ENCODE measurements at regions not wholly inside any gene's neighbourhood (a gene's known extent, or its start where the extent isn't known, plus 50 kb on each side); places are given as distances from the start of the nearest gene placed in this dataset.

GRCh38 chr11:49505231-49505630, 296.8 kb upstream of the FOLH1 start:
- DNase-seq (ENCODE audit: low spot score) = no peak
- no peak for ATAC-seq
- Mint-ChIP-seq H3K36me3 (peaks cover 54% of the 10 kb centered on the region), H3K9me3 (peaks cover 71% of the 10 kb centered on the region), H3K4me1 (peaks cover 3% of the 10 kb centered on the region; the same call in 1 of the 2 replicates), H3K4me3 (no peak overlapping the region), H3K27ac (no peak overlapping the region), H3K27me3 (ENCODE audit: low read depth) (peaks cover 12% of the 10 kb centered on the region; the same call in 1 of the 2 replicates)
- ChIA-PET CTCF (no interaction called here), POLR2A (no interaction called here)
- TF ChIP-seq ZNF425 (CRISPR knock-in tag; conservative IDR thresholded peaks at IDR 0.05) (no peak), ARID4B (CRISPR knock-in tag; IDR thresholded peaks at IDR 0.05; ENCODE audit: borderline replicate concordance) (no peak), STAT6 (CRISPR knock-in tag; conservative IDR thresholded peaks at IDR 0.05; ENCODE audit: low read depth) (no peak), ERG (CRISPR knock-in tag; IDR thresholded peaks at IDR 0.05) (no peak), JUN (CRISPR knock-in tag; IDR thresholded peaks at IDR 0.05) (no peak), ATF3 (CRISPR knock-in tag; conservative IDR thresholded peaks at IDR 0.05) (no peak), ZBTB21 (CRISPR knock-in tag; IDR thresholded peaks at IDR 0.05; ENCODE audit: borderline replicate concordance) (no peak), ZNF396 (CRISPR knock-in tag; IDR thresholded peaks at IDR 0.05; ENCODE audit: borderline replicate concordance) (no peak), NFATC4 (CRISPR knock-in tag; IDR thresholded peaks at IDR 0.05) (no peak), ETV6 (CRISPR knock-in tag; IDR thresholded peaks at IDR 0.05) (no peak), FOXP4 (CRISPR knock-in tag; IDR thresholded peaks at IDR 0.05) (no peak), PRDM15 (CRISPR knock-in tag; IDR thresholded peaks at IDR 0.05) (no peak)
